ENCODE measurements at regions not wholly inside any gene's neighbourhood (a gene's known extent, or its start where the extent isn't known, plus 50 kb on each side); places are given as distances from the start of the nearest gene placed in this dataset.

- no peak for DNase-seq (ENCODE audit: low read depth in 1 of 2, low spot score in 1 of 2)
Observed at GRCh38 chr18:25875551-25876240, 214.7 kb downstream of the SS18 start.

- DNase-seq (ENCODE audit: low read depth in 1 of 2, low spot score in 1 of 2), result no peak
Observed at GRCh38 chr18:25873833-25874232, 216.6 kb downstream of the SS18 start.

GRCh38 chr18:25866331-25866730 is 224.1 kb downstream of the SS18 start:
- DNase-seq (ENCODE audit: low read depth in 1 of 2, low spot score in 1 of 2), result no peak

GRCh38 chr18:25862881-25863600 is 227.4 kb downstream of the SS18 start:
- no peak for DNase-seq (ENCODE audit: low read depth in 1 of 2, low spot score in 1 of 2)

- no peak for DNase-seq (ENCODE audit: low read depth in 1 of 2, low spot score in 1 of 2)
Observed at GRCh38 chr18:25853691-25854433, 236.6 kb downstream of the SS18 start.

- DNase-seq (ENCODE audit: low read depth in 1 of 2, low spot score in 1 of 2), result no peak
Observed at GRCh38 chr18:25843791-25844190, 246.6 kb downstream of the SS18 start.

GRCh38 chr18:25842665-25843064 is 247.7 kb downstream of the SS18 start:
- DNase-seq (ENCODE audit: low read depth in 1 of 2, low spot score in 1 of 2), result no peak

- DNase-seq (ENCODE audit: low read depth in 1 of 2, low spot score in 1 of 2), result no peak
Observed at GRCh38 chr18:25834061-25834460, 256.4 kb downstream of the SS18 start.

GRCh38 chr18:25832001-25832604 is 258.3 kb downstream of the SS18 start:
- DNase-seq (ENCODE audit: low read depth in 1 of 2, low spot score in 1 of 2), result no peak

GRCh38 chr18:25831301-25831701 is 259.1 kb downstream of the SS18 start:
- DNase-seq (ENCODE audit: low read depth in 1 of 2, low spot score in 1 of 2), result no peak

GRCh38 chr18:25830787-25831186 is 259.6 kb downstream of the SS18 start:
- DNase-seq (ENCODE audit: low read depth in 1 of 2, low spot score in 1 of 2), result no peak

- DNase-seq (ENCODE audit: low read depth in 1 of 2, low spot score in 1 of 2), result no peak
Observed at GRCh38 chr18:25827961-25828561, 262.4 kb downstream of the SS18 start.

GRCh38 chr18:25827228-25827627 is 263.2 kb downstream of the SS18 start:
- no peak for DNase-seq (ENCODE audit: low read depth in 1 of 2, low spot score in 1 of 2)

GRCh38 chr18:25826823-25827222 is 263.6 kb downstream of the SS18 start:
- no peak for DNase-seq (ENCODE audit: low read depth in 1 of 2, low spot score in 1 of 2)

- no peak for DNase-seq (ENCODE audit: low read depth in 1 of 2, low spot score in 1 of 2)
Observed at GRCh38 chr18:25825979-25826776, 264.2 kb downstream of the SS18 start.

- no peak for DNase-seq (ENCODE audit: low read depth in 1 of 2, low spot score in 1 of 2)
Observed at GRCh38 chr18:25825056-25825455, 265.4 kb downstream of the SS18 start.

- no peak for DNase-seq (ENCODE audit: low read depth in 1 of 2, low spot score in 1 of 2)
Observed at GRCh38 chr18:25819746-25820363, 270.6 kb downstream of the SS18 start.

- DNase-seq (ENCODE audit: low read depth in 1 of 2, low spot score in 1 of 2), result no peak
Observed at GRCh38 chr18:25818505-25818904, 271.9 kb downstream of the SS18 start.

- no peak for DNase-seq (ENCODE audit: low read depth in 1 of 2, low spot score in 1 of 2)
Observed at GRCh38 chr18:25817546-25818237, 272.7 kb downstream of the SS18 start.

Data from activated CD4-positive, alpha-beta T cell treated with anti-CD3 and anti-CD28 coated beads, Interleukin-2, amount 50 U/mL, for 24 hours (primary cell).